SU-DHL-6 (cell line): ENCODE measurements at regions not wholly inside any gene's neighbourhood (a gene's known extent, or its start where the extent isn't known, plus 50 kb on each side); places are given as distances from the start of the nearest gene placed in this dataset.

Experiments
- CTCF ChIP-seq: fragments of 200-600 bp; sonication (generic); IDR thresholded peaks from one replicate; pipeline ENCODE4 v1.5.1; 2017; ENCODE audit warnings: antibody characterized with exemption, mild to moderate bottlenecking, low read length, moderate library complexity; ENCODE audit not compliant: insufficient read depth, poor library complexity, severe bottlenecking
- EZH2phosphoT487 ChIP-seq: fragments of 200-600 bp; sonication (generic), shearing (Covaris generic); conservative IDR thresholded peaks from 2 replicates; pipeline ENCODE4 v1.6.1; 2018; ENCODE audit warnings: mild to moderate bottlenecking, antibody characterized with exemption, low read length, moderate library complexity, mixed read lengths

- TF ChIP-seq CTCF (no peak), EZH2phosphoT487 (no peak)
Observed at GRCh38 chr11:79661373-79661772, 220.5 kb upstream of the TENM4 start.
